ENCODE measurements at regions not wholly inside any gene's neighbourhood (a gene's known extent, or its start where the extent isn't known, plus 50 kb on each side); places are given as distances from the start of the nearest gene placed in this dataset.

- TF ChIP-seq CTCF (IDR thresholded peaks at IDR 0.05) (no peak), POLR2A (IDR thresholded peaks at IDR 0.05) (no peak), EP300 (IDR thresholded peaks at IDR 0.05) (no peak)
These were observed 615.6 kb downstream of the TBC1D22A start for GRCh38 chr22:47377926-47378560.
